OCI-LY3 (cell line): ENCODE measurements at regions not wholly inside any gene's neighbourhood (a gene's known extent, or its start where the extent isn't known, plus 50 kb on each side); places are given as distances from the start of the nearest gene placed in this dataset.

Experiments
- H2AFZ ChIP-seq: fragments of 200-600, 300-600 bp; shearing (Covaris generic); 2 replicates; pipeline ENCODE4 v1.6.0; 2014; ENCODE audit warnings: antibody characterized with exemption, low read depth, low read length
- H3K27ac ChIP-seq: fragments of 200-600, 300-600 bp; sonication (generic); 2 replicates; pipeline ENCODE4 v1.5.1; 2014; ENCODE audit warnings: mild to moderate bottlenecking, low read length, moderate library complexity, mixed read lengths
- H3K27me3 ChIP-seq: fragments of 200-600, 300-600 bp; sonication (generic); 2 replicates; pipeline ENCODE4 v1.6.1; 2014; ENCODE audit warnings: low read depth, low read length, mixed read lengths
- H3K36me3 ChIP-seq: fragments of 200-600, 300-600 bp; sonication (generic); replicated peaks from 2 replicates; pipeline ENCODE3; 2014; ENCODE audit warnings: low read depth, low read length, mixed read lengths
- H3K4me1 ChIP-seq: fragments of 300-600, 200-600 bp; sonication (generic); 2 replicates; pipeline ENCODE4 v1.6.1; 2014; ENCODE audit warnings: low read length, mixed read lengths
- H3K4me2 ChIP-seq: fragments of 200-600, 300-600 bp; sonication (generic); 2 replicates; pipeline ENCODE4 v1.6.1; 2014; ENCODE audit warnings: low read length, mixed read lengths
- H3K4me3 ChIP-seq: fragments of 300-600, 200-600 bp; sonication (generic); 2 replicates; pipeline ENCODE4 v1.5.1; 2014; ENCODE audit warnings: antibody characterized with exemption, mild to moderate bottlenecking, low read length, moderate library complexity
- H3K79me2 ChIP-seq: fragments of 300-600, 200-600 bp; shearing (Covaris generic); 2 replicates; pipeline ENCODE4 v1.6.1; 2014; ENCODE audit warnings: mild to moderate bottlenecking, low read length, mixed read lengths
- H3K9ac ChIP-seq: fragments of 300-600, 200-600 bp; shearing (Covaris generic); 2 replicates; pipeline ENCODE4 v1.6.0; 2014; ENCODE audit warnings: mild to moderate bottlenecking, low read length, moderate library complexity
- H3K9me3 ChIP-seq: fragments of 200-600, 300-600 bp; shearing (Covaris generic); 2 replicates; pipeline ENCODE4 v1.6.1; 2014; ENCODE audit warnings: low read length, mixed read lengths; ENCODE audit not compliant: insufficient read depth
- H4K20me1 ChIP-seq: fragments of 200-600, 300-600 bp; sonication (generic); 2 replicates; pipeline ENCODE4 v1.6.1; 2016; ENCODE audit warnings: low read length, mixed read lengths; ENCODE audit not compliant: insufficient read depth
- CTCF ChIP-seq: fragments of 200-600, 300-600 bp; sonication (generic); IDR thresholded peaks from 2 replicates; pipeline ENCODE4 v1.5.1; 2014; ENCODE audit warnings: antibody characterized with exemption, low read length, low read depth
- EZH2phosphoT487 ChIP-seq: fragments of 200-600 bp; shearing (Covaris generic); IDR thresholded peaks from 2 replicates; pipeline ENCODE4 v1.6.1; 2018; ENCODE audit warnings: antibody characterized with exemption, mixed run types, low read depth

DNA sequence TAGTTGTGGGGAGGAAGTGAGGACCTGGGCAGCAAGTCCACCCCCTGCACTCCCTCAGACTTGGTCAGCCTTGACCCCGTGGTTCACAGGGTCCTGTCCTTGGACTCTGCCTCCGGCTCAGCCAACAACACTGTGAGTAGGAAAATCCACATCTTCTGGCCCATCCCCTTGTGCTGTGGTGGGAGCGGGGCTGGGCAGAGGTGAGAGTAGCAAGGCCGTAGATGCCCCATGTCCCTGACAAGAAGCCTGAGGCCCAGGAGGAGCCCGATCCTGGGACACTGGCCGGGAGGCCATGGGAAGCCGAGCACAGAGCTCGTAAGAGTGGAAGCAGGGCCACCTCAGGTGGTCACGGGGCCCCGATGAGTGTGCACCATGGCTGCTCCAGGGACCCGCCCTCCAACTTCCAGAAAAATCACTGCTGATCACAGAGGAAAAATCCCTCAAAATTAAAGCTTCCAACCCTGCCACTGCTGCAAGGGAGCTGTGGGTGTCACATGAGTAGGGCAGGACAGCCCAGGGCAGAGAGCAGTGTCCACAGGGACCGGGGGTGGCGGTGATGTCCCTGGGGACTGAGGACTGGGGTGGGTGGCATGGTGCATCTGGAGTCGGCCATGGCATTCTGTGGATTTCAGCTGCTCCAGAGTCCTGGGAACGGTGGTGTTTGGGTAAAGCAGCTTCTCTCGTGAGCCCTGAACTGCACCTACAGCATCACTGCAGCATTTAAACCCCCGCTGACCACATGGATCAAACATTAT lies 189.4 kb downstream of the DLL1 start:
- Histone ChIP-seq H3K4me1 (no peaks in the 10 kb centered on the region), H3K27me3 (no peaks in the 10 kb centered on the region), H3K4me2 (no peak overlapping the region), H3K27ac (no peak overlapping the region), H3K4me3 (no peak overlapping the region), H2AFZ (no peak overlapping the region), H4K20me1 (no peaks in the 10 kb centered on the region), H3K9ac (no peak overlapping the region), H3K36me3 (no peaks in the 10 kb centered on the region), H3K79me2 (no peaks in the 10 kb centered on the region), H3K9me3 (no peaks in the 10 kb centered on the region)
- TF ChIP-seq EZH2phosphoT487 (no peak), CTCF (no peak)

- Histone ChIP-seq H3K9ac (no peak overlapping the region), H4K20me1 (no peaks in the 10 kb centered on the region), H3K79me2 (no peaks in the 10 kb centered on the region)
These were observed 190.8 kb downstream of the DLL1 start for GRCh38 chr6:170100046-170100445.

DNA sequence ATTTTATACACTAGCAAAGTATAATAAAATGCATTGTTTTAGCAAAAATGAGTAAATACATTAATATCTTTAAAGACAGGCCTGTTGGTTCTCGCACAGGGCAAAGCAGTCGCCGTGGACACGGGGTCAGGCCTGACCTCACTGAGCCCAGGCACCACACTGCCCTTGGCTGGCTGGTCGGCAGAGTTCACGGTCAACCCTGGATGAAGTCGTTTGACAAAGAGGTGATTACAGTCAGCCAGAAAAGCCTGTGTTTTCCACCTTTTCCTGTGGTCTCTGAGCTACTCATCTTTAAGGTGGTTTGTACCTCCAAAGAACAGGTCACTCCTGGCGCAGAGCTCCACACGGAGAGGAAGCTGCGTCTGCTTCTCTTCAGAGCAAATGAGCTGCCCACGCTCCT lies 191.5 kb downstream of the DLL1 start:
- H3K27me3 ChIP-seq: no peaks in the 10 kb centered on the region
- H3K9me3 ChIP-seq: no peaks in the 10 kb centered on the region
- no peak overlapping the region for H2AFZ ChIP-seq
- H3K4me2 ChIP-seq: no peak overlapping the region
- H3K4me1 ChIP-seq: no peaks in the 10 kb centered on the region
- H3K9ac ChIP-seq: no peak overlapping the region
- no peaks in the 10 kb centered on the region for H4K20me1 ChIP-seq
- no peak for TF ChIP-seq CTCF
- no peak for TF ChIP-seq EZH2phosphoT487
- no peak overlapping the region for H3K27ac ChIP-seq
- H3K4me3 ChIP-seq: no peak overlapping the region
- no peaks in the 10 kb centered on the region for H3K36me3 ChIP-seq
- H3K79me2 ChIP-seq: no peaks in the 10 kb centered on the region

More at GRCh38 chr6:170100046-170100445, 190.8 kb downstream of the DLL1 start:
- no peaks in the 10 kb centered on the region for H3K9me3 ChIP-seq
- TF ChIP-seq EZH2phosphoT487: no peak
- no peak for TF ChIP-seq CTCF
- H3K4me1 ChIP-seq: no peaks in the 10 kb centered on the region
- no peak overlapping the region for H3K4me3 ChIP-seq
- no peaks in the 10 kb centered on the region for H3K36me3 ChIP-seq
- H2AFZ ChIP-seq: no peak overlapping the region
- H3K4me2 ChIP-seq: no peak overlapping the region
- no peak overlapping the region for H3K27ac ChIP-seq
- no peaks in the 10 kb centered on the region for H3K27me3 ChIP-seq

DNA sequence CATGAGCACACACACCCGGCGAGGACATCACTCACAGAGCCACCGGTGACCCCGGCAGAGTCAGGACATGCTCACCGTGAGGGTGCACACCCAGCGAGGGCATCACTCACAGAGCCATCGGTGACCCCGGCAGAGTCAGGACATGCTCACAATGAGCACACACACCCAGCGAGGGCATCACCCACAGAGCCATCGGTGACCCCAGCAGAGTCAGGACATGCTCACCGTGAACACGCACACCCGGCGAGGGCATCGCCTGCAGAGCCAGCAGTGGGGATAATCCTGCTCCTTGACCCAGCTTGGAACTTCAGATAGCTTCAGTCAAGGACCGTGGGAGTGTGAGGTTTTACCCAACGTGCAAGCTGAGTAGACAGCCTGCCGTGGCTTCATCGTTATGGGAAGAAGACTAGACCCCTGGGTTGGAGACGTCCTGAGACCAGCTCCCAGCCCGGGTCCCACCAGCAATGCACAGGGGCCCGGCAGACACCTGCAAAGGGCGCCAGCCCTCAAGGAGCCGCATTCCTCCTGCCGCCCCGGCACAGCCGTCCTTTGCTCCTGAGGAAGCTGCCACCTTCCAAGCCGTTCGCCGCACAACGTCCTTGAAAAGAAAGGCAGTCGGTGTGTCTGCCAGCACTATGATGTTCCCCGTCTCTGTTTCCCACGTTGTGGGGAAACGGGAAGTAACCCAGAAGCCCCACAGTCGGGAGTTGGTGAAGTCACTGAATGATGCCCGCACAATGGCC lies 192.3 kb downstream of the DLL1 start:
- Histone ChIP-seq H3K27me3 (no peaks in the 10 kb centered on the region), H3K9ac (no peak overlapping the region), H4K20me1 (no peaks in the 10 kb centered on the region), H3K4me1 (no peaks in the 10 kb centered on the region), H3K4me3 (no peak overlapping the region), H3K9me3 (no peaks in the 10 kb centered on the region), H2AFZ (no peak overlapping the region), H3K4me2 (no peak overlapping the region), H3K36me3 (no peaks in the 10 kb centered on the region), H3K79me2 (no peaks in the 10 kb centered on the region), H3K27ac (no peak overlapping the region)
- TF ChIP-seq EZH2phosphoT487: no peak
- TF ChIP-seq CTCF: no peak
